Endothelial cell of umbilical vein (primary cell): ENCODE measurements at regions not wholly inside any gene's neighbourhood (a gene's known extent, or its start where the extent isn't known, plus 50 kb on each side); places are given as distances from the start of the nearest gene placed in this dataset.

Experiments
- BruUV-seq: library from RNA; stranded (reverse); fragments of 400-500 nt; replicated peaks from 2 replicates; lab custom pipeline; 2021; lab: Mats Ljungman, UMichigan
- CTCF ChIA-PET: fragments of 300-600, 350-600 bp; sonication (Branson Sonifier 250); formaldehyde crosslinking; loops from one replicate; lab custom pipeline; 2021; ENCODE audit warnings: antibody characterized with exemption, inconsistent platforms; lab: Charles Lee
- POLR2A ChIA-PET: fragments of 300-600, 350-600 bp; sonication (Branson Sonifier 250); formaldehyde crosslinking; loops from one replicate; lab custom pipeline; 2021; ENCODE audit warnings: antibody characterized with exemption, inconsistent platforms; lab: Charles Lee
- DNase-seq: peaks from one replicate; pipeline ENCODE4 v3.0.0-alpha.2; 2011; ENCODE audit warnings: low read depth, low spot score
- FAIRE-seq: peaks from 2 replicates; lab custom pipeline; 2011; peaks lifted over from hg19 to GRCh38; lab: Jason Lieb, UNC
- H2AFZ ChIP-seq: 2 replicates; pipeline ENCODE4 v1.6.0; 2012; ENCODE audit warnings: low read depth, low read length, control low read depth, inconsistent platforms
- H3K27ac ChIP-seq: 2 replicates; pipeline ENCODE4 v1.5.1; 2011; ENCODE audit warnings: low read depth, mild to moderate bottlenecking, control low read depth, low read length, moderate library complexity; ENCODE audit not compliant: insufficient read depth
- H3K27me3 ChIP-seq, 2 experiments: 2 replicates each; pipeline versions ENCODE4 v1.6.0 to v1.6.1; 2011; ENCODE audit warnings: low read length in 2 of 2, mixed read lengths in 1 of 2; ENCODE audit not compliant: control insufficient read depth in 2 of 2, insufficient read depth in 2 of 2
- H3K36me3 ChIP-seq, 2 experiments: 2 replicates in 1 of 2; 3 replicates in 1 of 2; pipeline ENCODE4 v1.5.1; 2011; ENCODE audit warnings: low read length in 2 of 2, mild to moderate bottlenecking in 1 of 2, moderate library complexity in 1 of 2; ENCODE audit not compliant: control insufficient read depth in 2 of 2, insufficient read depth in 2 of 2; ENCODE audit errors: extremely low read depth in 1 of 2
- H3K4me1 ChIP-seq: 3 replicates; pipeline ENCODE4 v1.5.1; 2011; ENCODE audit warnings: mild to moderate bottlenecking, low read length; ENCODE audit not compliant: control insufficient read depth, insufficient read depth; ENCODE audit errors: extremely low read depth
- H3K4me2 ChIP-seq: 2 replicates; pipeline ENCODE4 v1.6.1; 2011; ENCODE audit warnings: low read length, control low read depth, mixed read lengths; ENCODE audit not compliant: insufficient read depth
- H3K4me3 ChIP-seq, 3 experiments: fragments of 200-600 bp in 1 of 3; sonication (generic), shearing (Covaris generic) in 1 of 3; replicated peaks in 1 of 3; 2 replicates each; pipeline ENCODE4 v1.5.1; 2011 to 2016; ENCODE audit warnings: control low read depth in 3 of 3, low read length in 3 of 3, mild to moderate bottlenecking in 2 of 3, inconsistent platforms in 1 of 3, low read depth in 1 of 3, moderate library complexity in 1 of 3; ENCODE audit not compliant: insufficient read depth in 1 of 3
- H3K79me2 ChIP-seq: 2 replicates; pipeline ENCODE4 v1.6.0; 2012; ENCODE audit warnings: low read length, inconsistent platforms; ENCODE audit not compliant: control insufficient read depth, insufficient read depth
- H3K9ac ChIP-seq: replicated peaks from 2 replicates; pipeline ENCODE3; 2011; ENCODE audit warnings: low read length, control low read depth; ENCODE audit not compliant: insufficient read depth; ENCODE audit errors: extremely low read depth
- H3K9me1 ChIP-seq: replicated peaks from 3 replicates; pipeline ENCODE4 v1.6.0; 2011; ENCODE audit warnings: mild to moderate bottlenecking, low read length; ENCODE audit not compliant: control insufficient read depth, insufficient read depth; ENCODE audit errors: extremely low read depth
- H3K9me3 ChIP-seq: replicated peaks from 2 replicates; pipeline ENCODE4 v1.5.1; 2012; ENCODE audit warnings: low read length, inconsistent platforms; ENCODE audit not compliant: control insufficient read depth, insufficient read depth
- H4K20me1 ChIP-seq: replicated peaks from 2 replicates; pipeline ENCODE3; 2011; ENCODE audit warnings: mild to moderate bottlenecking, low read length; ENCODE audit not compliant: control insufficient read depth, insufficient read depth; ENCODE audit errors: extremely low read depth
- EZH2 ChIP-seq: IDR thresholded peaks from 2 replicates; pipeline ENCODE4 v1.6.1; 2012; ENCODE audit warnings: borderline replicate concordance, low read depth, mild to moderate bottlenecking, moderate library complexity, low read length, inconsistent platforms; ENCODE audit not compliant: severe bottlenecking
- FOS ChIP-seq: IDR thresholded peaks from 2 replicates; pipeline ENCODE4 v1.6.1; 2011; ENCODE audit warnings: mild to moderate bottlenecking, low read length, moderate library complexity, borderline replicate concordance; ENCODE audit not compliant: insufficient read depth
- GATA2 ChIP-seq: IDR thresholded peaks from 2 replicates; pipeline ENCODE4 v1.7.0; 2011; ENCODE audit warnings: low read depth, mild to moderate bottlenecking, moderate library complexity, mixed read lengths, low read length; ENCODE audit not compliant: insufficient read length, insufficient read depth
- JUN ChIP-seq: IDR thresholded peaks from 2 replicates; pipeline ENCODE4 v1.6.1; 2011; ENCODE audit warnings: borderline replicate concordance, low read depth; ENCODE audit not compliant: insufficient read length, insufficient read depth
- MYC ChIP-seq: IDR thresholded peaks from one replicate; pipeline ENCODE4 v1.6.1; 2011; ENCODE audit warnings: mild to moderate bottlenecking, low read depth, low read length
- POLR2A ChIP-seq: IDR thresholded peaks from 2 replicates; pipeline ENCODE4 v1.6.1; 2012; ENCODE audit warnings: low read depth, mild to moderate bottlenecking, control low read depth, low read length
- POLR2AphosphoS5 ChIP-seq: IDR thresholded peaks from 2 replicates; pipeline ENCODE4 v1.6.1; 2012; ENCODE audit warnings: low read depth, mild to moderate bottlenecking, control low read depth, low read length, moderate library complexity; ENCODE audit not compliant: insufficient read depth
- dilution Hi-C: fragments of 300-500 bp; cut with MboI; formaldehyde crosslinking; loops from one replicate; pipeline ENCODE4 v1.15.0; 2019; ENCODE audit warnings: low sequenced_read_pairs; ENCODE audit not compliant: extremely low pct_ligation_motif_present
- intact Hi-C: fragments of 100-400 bp; cut with micrococcal nuclease; formaldehyde crosslinking; loops from one replicate; pipeline ENCODE4 v1.10.0; 2022
- TF ChIP-seq, protein P1 (sequence below), 2 donors: IDR thresholded peaks; 1 replicate in 1 of 2; 2 replicates in 1 of 2; pipeline ENCODE4 v1.5.1; 2011; ENCODE audit warnings: low read length in 2 of 2, mild to moderate bottlenecking in 2 of 2, moderate library complexity in 2 of 2, control low read depth in 1 of 2, inconsistent platforms in 1 of 2, low read depth in 1 of 2; ENCODE audit not compliant: insufficient read depth in 1 of 2; ENCODE audit errors: extremely low read depth in 1 of 2
- TF ChIP-seq, protein P2 (sequence below): IDR thresholded peaks from 2 replicates; pipeline ENCODE4 v1.6.1; 2011; ENCODE audit not compliant: insufficient read depth, insufficient read length

DNA sequence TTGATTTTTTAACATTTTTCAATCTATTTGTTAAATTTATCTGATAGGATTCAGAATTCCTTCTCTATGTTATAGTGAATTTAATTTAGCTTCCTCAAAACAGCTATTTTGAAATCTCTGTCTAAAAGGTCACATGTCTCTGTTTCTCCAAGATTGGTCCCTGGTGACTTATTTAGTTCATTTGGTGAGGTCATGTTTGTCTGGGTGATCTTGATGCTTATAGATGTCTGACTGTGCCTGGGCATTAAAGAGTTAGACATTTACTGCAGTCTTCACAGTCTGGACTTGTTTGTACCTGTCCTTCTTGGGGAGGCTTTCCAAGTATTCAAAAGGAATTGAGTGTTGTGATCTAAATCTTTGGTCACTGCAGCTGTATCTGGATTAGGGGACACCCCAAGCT lies 169.5 kb upstream of the C2CD4B start:
- H3K27me3 ChIP-seq: no peaks in the 10 kb centered on the region
- H3K27ac ChIP-seq: no peak overlapping the region
- ChIA-PET CTCF (no interaction called here), POLR2A (no interaction called here)
- H4K20me1 ChIP-seq: no peaks in the 10 kb centered on the region
- no peaks in the 10 kb centered on the region for H3K9me3 ChIP-seq
- no peak overlapping the region for H2AFZ ChIP-seq
- no peak overlapping the region for H3K4me2 ChIP-seq
- no peaks in the 10 kb centered on the region for H3K36me3 ChIP-seq
- no peaks in the 10 kb centered on the region for H3K4me1 ChIP-seq
- dilution Hi-C loops: no loop called here
- no peak for FAIRE-seq
- no peak overlapping the region for H3K9ac ChIP-seq
- DNase-seq: no peak
- no TSS peak for BruUV-seq
- H3K4me3 ChIP-seq: no peak overlapping the region
- TF ChIP-seq, protein P1, sequence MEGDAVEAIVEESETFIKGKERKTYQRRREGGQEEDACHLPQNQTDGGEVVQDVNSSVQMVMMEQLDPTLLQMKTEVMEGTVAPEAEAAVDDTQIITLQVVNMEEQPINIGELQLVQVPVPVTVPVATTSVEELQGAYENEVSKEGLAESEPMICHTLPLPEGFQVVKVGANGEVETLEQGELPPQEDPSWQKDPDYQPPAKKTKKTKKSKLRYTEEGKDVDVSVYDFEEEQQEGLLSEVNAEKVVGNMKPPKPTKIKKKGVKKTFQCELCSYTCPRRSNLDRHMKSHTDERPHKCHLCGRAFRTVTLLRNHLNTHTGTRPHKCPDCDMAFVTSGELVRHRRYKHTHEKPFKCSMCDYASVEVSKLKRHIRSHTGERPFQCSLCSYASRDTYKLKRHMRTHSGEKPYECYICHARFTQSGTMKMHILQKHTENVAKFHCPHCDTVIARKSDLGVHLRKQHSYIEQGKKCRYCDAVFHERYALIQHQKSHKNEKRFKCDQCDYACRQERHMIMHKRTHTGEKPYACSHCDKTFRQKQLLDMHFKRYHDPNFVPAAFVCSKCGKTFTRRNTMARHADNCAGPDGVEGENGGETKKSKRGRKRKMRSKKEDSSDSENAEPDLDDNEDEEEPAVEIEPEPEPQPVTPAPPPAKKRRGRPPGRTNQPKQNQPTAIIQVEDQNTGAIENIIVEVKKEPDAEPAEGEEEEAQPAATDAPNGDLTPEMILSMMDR (IDR thresholded peaks at IDR 0.05; ENCODE audit: extremely low read depth in 1 of 2, insufficient read depth in 1 of 2, low read depth in 1 of 2, low read length in 2 of 2): no peak
- TF ChIP-seq MYC (no peak), POLR2AphosphoS5 (no peak), JUN (no peak), FOS (no peak), EZH2 (no peak), GATA2 (no peak), POLR2A (no peak)
- TF ChIP-seq, protein P2, sequence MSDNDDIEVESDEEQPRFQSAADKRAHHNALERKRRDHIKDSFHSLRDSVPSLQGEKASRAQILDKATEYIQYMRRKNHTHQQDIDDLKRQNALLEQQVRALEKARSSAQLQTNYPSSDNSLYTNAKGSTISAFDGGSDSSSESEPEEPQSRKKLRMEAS: no peak
- intact Hi-C loops: no loop called here
- H3K79me2 ChIP-seq: no peaks in the 10 kb centered on the region
- no peaks in the 10 kb centered on the region for H3K9me1 ChIP-seq
